ENCODE measurements at regions not wholly inside any gene's neighbourhood (a gene's known extent, or its start where the extent isn't known, plus 50 kb on each side); places are given as distances from the start of the nearest gene placed in this dataset.

GRCh38 chr11:80873310-80873999 is 1432.6 kb upstream of the TENM4 start:
- TF ChIP-seq EZH2phosphoT487 (IDR thresholded peaks at IDR 0.05; ENCODE audit: low read depth, severe bottlenecking, unreplicated experiment) (no peak), CTCF (IDR thresholded peaks at IDR 0.05; ENCODE audit: poor library complexity) (no peak), EZH2 (IDR thresholded peaks at IDR 0.05; ENCODE audit: borderline replicate concordance) (no peak)
- Histone ChIP-seq H3K9me2 (replicated peaks; ENCODE audit: insufficient read depth) (no peaks in the 10 kb centered on the region), H3K79me2 (no peaks in the 10 kb centered on the region), H3K27ac (peak overlapping the region; percentile 17), H2AFZ (no peak overlapping the region), H3K4me3 (no peak overlapping the region), H3K9me3 (ENCODE audit: low read depth) (no peaks in the 10 kb centered on the region), H3K36me3 (replicated peaks; ENCODE audit: insufficient read depth, low read depth) (no peaks in the 10 kb centered on the region), H4K20me1 (ENCODE audit: insufficient read depth, poor library complexity, severe bottlenecking) (no peaks in the 10 kb centered on the region), H3K27me3 (no peaks in the 10 kb centered on the region), H3K4me2 (peak overlapping the region; percentile 58), H3K4me1 (ENCODE audit: insufficient read depth) (no peaks in the 10 kb centered on the region)
- WGBS (ENCODE audit: low lambda C conversion rate, missing lambda C conversion rate) = 55% methylated on average over 6 of the region's 6 CpGs
- DNase-seq (ENCODE audit: low spot score) = peak; percentile 26

- Histone ChIP-seq H3K36me3 (replicated peaks; ENCODE audit: insufficient read depth, low read depth) (no peaks in the 10 kb centered on the region), H2AFZ (no peak overlapping the region), H3K27me3 (no peaks in the 10 kb centered on the region), H3K27ac (no peak overlapping the region), H4K20me1 (ENCODE audit: insufficient read depth, poor library complexity, severe bottlenecking) (no peaks in the 10 kb centered on the region), H3K4me1 (ENCODE audit: insufficient read depth) (no peaks in the 10 kb centered on the region), H3K4me2 (no peak overlapping the region), H3K9me2 (replicated peaks; ENCODE audit: insufficient read depth) (no peaks in the 10 kb centered on the region), H3K9me3 (ENCODE audit: low read depth) (no peaks in the 10 kb centered on the region), H3K79me2 (no peaks in the 10 kb centered on the region), H3K4me3 (no peak overlapping the region)
- DNase-seq (ENCODE audit: low spot score) = no peak
- no peak for TF ChIP-seq CTCF (IDR thresholded peaks at IDR 0.05; ENCODE audit: poor library complexity)
- no peak for TF ChIP-seq EZH2phosphoT487 (IDR thresholded peaks at IDR 0.05; ENCODE audit: low read depth, severe bottlenecking, unreplicated experiment)
- TF ChIP-seq EZH2 (IDR thresholded peaks at IDR 0.05; ENCODE audit: borderline replicate concordance) = no peak
Measured at GRCh38 chr11:80872116-80872728, 1431.4 kb upstream of the TENM4 start.

- 75% methylated on average over 1 of the region's 1 CpG for WGBS (ENCODE audit: low lambda C conversion rate, missing lambda C conversion rate)
- H2AFZ ChIP-seq = no peak overlapping the region
Measured at GRCh38 chr11:80868831-80869230, 1428.0 kb upstream of the TENM4 start.

More at GRCh38 chr11:80868831-80869230, 1428.0 kb upstream of the TENM4 start:
- Histone ChIP-seq H3K4me3 (no peak overlapping the region), H3K79me2 (no peaks in the 10 kb centered on the region), H3K4me1 (ENCODE audit: insufficient read depth) (no peaks in the 10 kb centered on the region), H3K9me3 (ENCODE audit: low read depth) (no peaks in the 10 kb centered on the region), H3K27me3 (no peaks in the 10 kb centered on the region), H3K4me2 (no peak overlapping the region), H4K20me1 (ENCODE audit: insufficient read depth, poor library complexity, severe bottlenecking) (no peaks in the 10 kb centered on the region), H3K36me3 (replicated peaks; ENCODE audit: insufficient read depth, low read depth) (no peaks in the 10 kb centered on the region), H3K27ac (no peak overlapping the region), H3K9me2 (replicated peaks; ENCODE audit: insufficient read depth) (no peaks in the 10 kb centered on the region)
- no peak for DNase-seq (ENCODE audit: low spot score)
- TF ChIP-seq EZH2 (IDR thresholded peaks at IDR 0.05; ENCODE audit: borderline replicate concordance) (no peak), CTCF (IDR thresholded peaks at IDR 0.05; ENCODE audit: poor library complexity) (no peak), EZH2phosphoT487 (IDR thresholded peaks at IDR 0.05; ENCODE audit: low read depth, severe bottlenecking, unreplicated experiment) (no peak)
